MCF 10A (cell line): ENCODE measurements at regions not wholly inside any gene's neighbourhood (a gene's known extent, or its start where the extent isn't known, plus 50 kb on each side); places are given as distances from the start of the nearest gene placed in this dataset.

Source experiments
- BruUV-seq: library from RNA; stranded (reverse); fragments of 400-500 nt; replicated peaks from 2 replicates; lab custom pipeline; 2021; lab: Mats Ljungman, UMichigan
- CTCF ChIA-PET: fragments of 300-600 bp; sonication (Branson Sonifier 250); formaldehyde crosslinking; extraction: SDS; loops from one replicate; lab custom pipeline; 2021; ENCODE audit warnings: antibody characterized with exemption, inconsistent platforms; lab: Yijun Ruan, JAX
- POLR2A ChIA-PET: fragments of 300-600, 350-650 bp; sonication (Branson Sonifier 250); formaldehyde crosslinking; extraction: SDS; loops from one replicate; lab custom pipeline; 2020; ENCODE audit warnings: antibody characterized with exemption, inconsistent platforms; lab: Yijun Ruan, JAX
- DNase-seq: peaks from one replicate; pipeline ENCODE4 v3.0.0-alpha.2; 2018; ENCODE audit not compliant: unreplicated experiment
- H3K27ac Mint-ChIP-seq: one replicate; pipeline ENCODE4 v1.8.0; 2022; ENCODE audit warnings: mild to moderate bottlenecking, low read depth, mixed read lengths; ENCODE audit not compliant: unreplicated experiment
- H3K27me3 Mint-ChIP-seq: one replicate; pipeline ENCODE4 v1.8.0; 2022; ENCODE audit warnings: mixed read lengths; ENCODE audit not compliant: insufficient read depth, unreplicated experiment
- H3K36me3 Mint-ChIP-seq: one replicate; pipeline ENCODE4 v1.8.0; 2022; ENCODE audit warnings: mild to moderate bottlenecking, moderate library complexity, mixed read lengths; ENCODE audit not compliant: insufficient read depth, unreplicated experiment
- H3K4me1 Mint-ChIP-seq: one replicate; pipeline ENCODE4 v1.8.0; 2022; ENCODE audit warnings: mixed read lengths; ENCODE audit not compliant: insufficient read depth, unreplicated experiment
- H3K4me3 Mint-ChIP-seq: one replicate; pipeline ENCODE4 v1.8.0; 2022; ENCODE audit warnings: mild to moderate bottlenecking, moderate library complexity, mixed read lengths; ENCODE audit not compliant: unreplicated experiment
- H3K9me3 Mint-ChIP-seq: one replicate; pipeline ENCODE4 v1.8.0; 2022; ENCODE audit warnings: mixed read lengths; ENCODE audit not compliant: unreplicated experiment
- intact Hi-C: fragments of 100-400 bp; cut with micrococcal nuclease; formaldehyde crosslinking; loops from 2 replicates; pipeline ENCODE4 v1.14.1; 2022
- TF ChIP-seq, protein P1 (sequence below): fragments of 200-600 bp; IDR thresholded peaks from one replicate; pipeline ENCODE4 v1.8.0; 2022; ENCODE audit warnings: antibody characterized with exemption, mild to moderate bottlenecking; ENCODE audit not compliant: unreplicated experiment

DNA sequence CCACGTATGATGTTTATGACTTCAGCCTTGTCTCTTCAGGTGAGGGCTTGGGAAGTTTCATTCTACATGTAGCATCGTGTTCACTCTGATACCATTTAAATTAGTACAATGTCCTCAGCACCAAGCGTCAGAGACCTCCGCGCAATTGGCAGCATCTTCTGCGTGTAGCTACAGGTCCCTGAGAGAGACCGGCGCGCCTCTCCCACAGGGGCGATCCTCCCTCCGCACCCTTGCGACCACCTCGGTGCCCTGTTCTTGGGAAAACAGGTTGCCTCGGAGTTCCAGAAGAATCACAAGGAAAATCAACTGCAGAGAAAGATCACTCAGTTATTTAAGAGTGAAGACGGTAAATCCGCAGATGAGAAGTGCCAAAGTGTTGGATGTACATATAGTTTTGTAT lies 206.2 kb downstream of the GATA3 start:
- intact Hi-C loops = no loop called here
- CTCF ChIA-PET = no interaction called here
- no peaks in the 10 kb centered on the region for H3K27me3 Mint-ChIP-seq
- DNase-seq = no peak
- peaks cover 7% of the 10 kb centered on the region for H3K9me3 Mint-ChIP-seq
- POLR2A ChIA-PET = no interaction called here
- H3K4me3 Mint-ChIP-seq = no peak overlapping the region
- no TSS peak for BruUV-seq
- no peaks in the 10 kb centered on the region for H3K36me3 Mint-ChIP-seq
- H3K4me1 Mint-ChIP-seq = no peaks in the 10 kb centered on the region
- TF ChIP-seq, protein P1, sequence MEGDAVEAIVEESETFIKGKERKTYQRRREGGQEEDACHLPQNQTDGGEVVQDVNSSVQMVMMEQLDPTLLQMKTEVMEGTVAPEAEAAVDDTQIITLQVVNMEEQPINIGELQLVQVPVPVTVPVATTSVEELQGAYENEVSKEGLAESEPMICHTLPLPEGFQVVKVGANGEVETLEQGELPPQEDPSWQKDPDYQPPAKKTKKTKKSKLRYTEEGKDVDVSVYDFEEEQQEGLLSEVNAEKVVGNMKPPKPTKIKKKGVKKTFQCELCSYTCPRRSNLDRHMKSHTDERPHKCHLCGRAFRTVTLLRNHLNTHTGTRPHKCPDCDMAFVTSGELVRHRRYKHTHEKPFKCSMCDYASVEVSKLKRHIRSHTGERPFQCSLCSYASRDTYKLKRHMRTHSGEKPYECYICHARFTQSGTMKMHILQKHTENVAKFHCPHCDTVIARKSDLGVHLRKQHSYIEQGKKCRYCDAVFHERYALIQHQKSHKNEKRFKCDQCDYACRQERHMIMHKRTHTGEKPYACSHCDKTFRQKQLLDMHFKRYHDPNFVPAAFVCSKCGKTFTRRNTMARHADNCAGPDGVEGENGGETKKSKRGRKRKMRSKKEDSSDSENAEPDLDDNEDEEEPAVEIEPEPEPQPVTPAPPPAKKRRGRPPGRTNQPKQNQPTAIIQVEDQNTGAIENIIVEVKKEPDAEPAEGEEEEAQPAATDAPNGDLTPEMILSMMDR = no peak
- no peak overlapping the region for H3K27ac Mint-ChIP-seq

DNA sequence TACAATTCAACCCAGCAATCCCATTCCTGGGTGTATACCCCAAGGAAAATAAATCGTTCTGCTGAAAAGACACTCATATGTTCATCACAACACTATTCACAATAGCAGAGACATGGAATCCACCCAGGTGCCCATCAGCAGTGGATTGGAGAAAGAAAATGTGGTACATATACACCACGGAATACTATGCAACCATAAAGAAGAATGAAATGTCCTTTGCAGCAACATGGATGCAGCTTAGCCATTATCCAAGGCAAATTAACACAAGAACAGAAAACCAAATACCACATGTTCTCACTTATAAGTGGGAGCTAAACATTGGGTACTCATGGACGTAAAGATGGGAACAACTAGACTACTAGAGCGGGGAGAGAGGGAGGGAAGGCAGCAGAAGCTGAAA lies 207.8 kb downstream of the GATA3 start:
- Mint-ChIP-seq H3K4me1 (no peaks in the 10 kb centered on the region), H3K27ac (no peak overlapping the region), H3K4me3 (no peak overlapping the region), H3K27me3 (no peaks in the 10 kb centered on the region), H3K36me3 (no peaks in the 10 kb centered on the region), H3K9me3 (peaks cover 7% of the 10 kb centered on the region)
- TF ChIP-seq, protein P1 = no peak
- POLR2A ChIA-PET = no interaction called here
- no TSS peak for BruUV-seq
- CTCF ChIA-PET = no interaction called here
- DNase-seq = no peak
- intact Hi-C loops = no loop called here

DNA sequence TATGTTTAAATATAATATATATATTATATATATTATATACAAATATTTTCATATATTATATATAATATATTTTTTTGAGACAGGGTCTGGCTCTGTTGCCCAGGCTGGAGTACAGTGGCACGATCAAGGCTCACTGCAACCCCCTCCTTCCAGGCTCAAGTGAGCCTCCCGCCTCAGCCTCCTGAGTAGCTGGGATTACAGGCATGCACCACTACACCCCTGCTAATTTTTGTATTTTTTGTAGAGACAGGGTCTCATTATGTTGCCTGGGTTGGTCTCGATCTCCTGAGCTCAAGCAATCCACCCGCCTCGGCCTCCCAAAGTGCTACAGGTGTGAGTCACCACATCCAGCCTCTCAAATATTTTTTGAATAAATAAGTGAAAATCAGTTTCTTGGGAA lies 215.5 kb downstream of the GATA3 start:
- intact Hi-C loops = no loop called here
- ChIA-PET CTCF (no interaction called here), POLR2A (no interaction called here)
- Mint-ChIP-seq H3K27me3 (no peaks in the 10 kb centered on the region), H3K4me3 (no peak overlapping the region), H3K27ac (no peak overlapping the region), H3K4me1 (peaks cover 6% of the 10 kb centered on the region), H3K36me3 (no peaks in the 10 kb centered on the region), H3K9me3 (no peaks in the 10 kb centered on the region)
- no peak for DNase-seq
- TF ChIP-seq, protein P1 = no peak
- BruUV-seq = no TSS peak

DNA sequence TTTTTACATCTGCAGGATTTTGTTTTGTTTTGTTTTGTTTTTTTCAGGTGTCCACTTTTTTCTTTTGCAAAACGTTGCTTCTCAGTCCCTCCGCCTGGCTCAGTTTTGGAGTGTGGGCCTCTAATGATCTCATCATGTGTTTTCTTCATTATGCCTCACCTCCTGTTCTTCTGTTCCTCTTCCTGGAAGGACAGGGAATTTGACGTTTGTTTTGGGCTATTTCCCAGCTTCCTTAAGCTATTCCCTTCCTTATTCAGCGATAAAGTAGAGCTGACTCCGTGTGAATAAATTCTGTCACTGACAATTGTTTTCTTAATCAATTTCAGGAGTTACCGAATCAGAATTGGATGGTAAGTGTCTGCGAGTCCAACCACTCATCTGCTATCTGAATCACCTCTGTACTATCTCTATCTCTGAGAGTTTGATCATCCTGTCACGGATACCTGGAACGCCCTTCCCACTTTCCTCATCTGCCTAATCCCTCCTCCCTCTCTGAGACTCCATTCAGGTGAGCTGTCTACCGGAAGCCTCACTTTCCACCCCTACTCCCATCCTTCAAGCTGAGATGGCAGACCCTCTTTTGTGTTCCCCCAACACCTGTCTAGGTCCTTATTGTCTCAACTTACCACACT lies 218.4 kb downstream of the GATA3 start:
- Mint-ChIP-seq H3K4me3 (no peak overlapping the region), H3K27me3 (no peaks in the 10 kb centered on the region), H3K4me1 (peaks cover 6% of the 10 kb centered on the region), H3K27ac (no peak overlapping the region), H3K36me3 (no peaks in the 10 kb centered on the region), H3K9me3 (no peaks in the 10 kb centered on the region)
- ChIA-PET POLR2A (interaction anchor here (0.6 to 0.7 kb wide), 3 partner anchors 12 to 208 kb away, joined by 3 read pairs; no protein-coding TSS in a partner anchor), CTCF (no interaction called here)
- intact Hi-C loops = no loop called here
- TF ChIP-seq, protein P1 = no peak
- no TSS peak for BruUV-seq
- DNase-seq = no peak
